IMR-90 (cell line): ENCODE measurements at regions not wholly inside any gene's neighbourhood (a gene's known extent, or its start where the extent isn't known, plus 50 kb on each side); places are given as distances from the start of the nearest gene placed in this dataset.

ENCODE experiments used
- ATAC-seq: fragments of 200-7000 bp; cut with Tn5 transposase; 2 replicates; pipeline ENCODE4 v1.9.1; 2020; ENCODE audit warnings: low read depth, mild to moderate bottlenecking, moderate library complexity
- BruUV-seq: library from RNA; stranded (reverse); fragments of 400-500 nt; replicated peaks from 2 replicates; lab custom pipeline; 2021; lab: Mats Ljungman, UMichigan
- CTCF ChIA-PET: fragments of 300-600 bp; formaldehyde crosslinking; extraction: SDS; loops from one replicate; lab custom pipeline; 2021; ENCODE audit warnings: antibody characterized with exemption; lab: Yijun Ruan, JAX
- POLR2A ChIA-PET: fragments of 300-600 bp; sonication (Branson Sonifier 250); formaldehyde crosslinking; loops from one replicate; lab custom pipeline; 2022; ENCODE audit warnings: antibody characterized with exemption; ENCODE audit not compliant: unreplicated experiment; lab: Charles Lee
- DNase-seq: peaks from one replicate; pipeline ENCODE4 v3.0.0; 2013
- H2AFZ ChIP-seq: replicated peaks from 2 replicates; pipeline ENCODE3; 2013; ENCODE audit warnings: low read length, mild to moderate bottlenecking; ENCODE audit not compliant: poor library complexity
- H2AK5ac ChIP-seq: 2 replicates; pipeline ENCODE4 v1.6.1; 2013; ENCODE audit warnings: low read depth, low read length, inconsistent platforms
- H2AK9ac ChIP-seq: replicated peaks from 2 replicates; pipeline ENCODE3; 2013; ENCODE audit warnings: mild to moderate bottlenecking, low read depth, low read length, moderate library complexity; ENCODE audit not compliant: poor library complexity
- H2BK120ac ChIP-seq: 2 replicates; pipeline ENCODE4 v1.6.1; 2013; ENCODE audit warnings: low read depth, low read length, inconsistent platforms
- H2BK15ac ChIP-seq: 3 replicates; pipeline ENCODE4 v1.6.1; 2013; ENCODE audit warnings: low read depth, low read length, inconsistent platforms
- H2BK20ac ChIP-seq: 2 replicates; pipeline ENCODE4 v1.6.1; 2013; ENCODE audit warnings: low read depth, mild to moderate bottlenecking, inconsistent platforms, low read length, moderate library complexity
- H2BK5ac ChIP-seq: 2 replicates; pipeline ENCODE4 v1.6.1; 2013; ENCODE audit warnings: mild to moderate bottlenecking, low read depth, low read length, inconsistent platforms; ENCODE audit not compliant: poor library complexity, severe bottlenecking
- H3K14ac ChIP-seq: replicated peaks from 2 replicates; pipeline ENCODE4 v1.6.1; 2013; ENCODE audit warnings: low read depth, low read length, inconsistent platforms
- H3K18ac ChIP-seq: 2 replicates; pipeline ENCODE4 v1.6.1; 2013; ENCODE audit warnings: low read depth, low read length, control low read depth
- H3K23ac ChIP-seq: 2 replicates; pipeline ENCODE4 v1.6.1; 2013; ENCODE audit warnings: low read depth, low read length, inconsistent platforms
- H3K27ac ChIP-seq: 2 replicates; pipeline ENCODE4 v1.5.1; 2013; ENCODE audit warnings: mild to moderate bottlenecking, control low read depth, low read length; ENCODE audit not compliant: insufficient read depth
- H3K27me3 ChIP-seq: 2 replicates; pipeline ENCODE4 v1.6.1; 2013; ENCODE audit warnings: low read length; ENCODE audit not compliant: control insufficient read depth, insufficient read depth
- H3K36me3 ChIP-seq: 2 replicates; pipeline ENCODE4 v1.6.1; 2013; ENCODE audit warnings: low read length, mixed read lengths; ENCODE audit not compliant: control insufficient read depth, insufficient read depth
- H3K4ac ChIP-seq: 2 replicates; pipeline ENCODE4 v1.6.1; 2013; ENCODE audit warnings: low read depth, low read length, inconsistent platforms
- H3K4me1 ChIP-seq: 2 replicates; pipeline ENCODE4 v1.6.1; 2013; ENCODE audit warnings: low read length, mixed read lengths; ENCODE audit not compliant: control insufficient read depth, insufficient read depth
- H3K4me2 ChIP-seq: 2 replicates; pipeline ENCODE4 v1.6.1; 2013; ENCODE audit warnings: low read depth, mild to moderate bottlenecking, control low read depth, low read length, moderate library complexity
- H3K4me3 ChIP-seq: 2 replicates; pipeline ENCODE4 v1.5.1; 2013; ENCODE audit warnings: low read depth, mild to moderate bottlenecking, control low read depth, low read length, moderate library complexity; ENCODE audit not compliant: insufficient read depth
- H3K56ac ChIP-seq: 2 replicates; pipeline ENCODE4 v1.6.1; 2013; ENCODE audit warnings: low read length, inconsistent platforms; ENCODE audit not compliant: insufficient read depth; ENCODE audit errors: extremely low read depth
- H3K79me1 ChIP-seq, 2 experiments: 2 replicates each; pipeline ENCODE4 v1.6.1; 2013; ENCODE audit warnings: low read length in 2 of 2, inconsistent platforms in 1 of 2, low read depth in 1 of 2
- H3K9ac ChIP-seq: 2 replicates; pipeline ENCODE4 v1.6.1; 2013; ENCODE audit warnings: low read depth, low read length, control low read depth
- H3K9me1 ChIP-seq: 2 replicates; pipeline ENCODE4 v1.6.1; 2013; ENCODE audit warnings: low read length, inconsistent platforms; ENCODE audit not compliant: insufficient read depth
- H3K9me3 ChIP-seq: 2 replicates; pipeline ENCODE4 v1.6.1; 2013; ENCODE audit warnings: low read length; ENCODE audit not compliant: control insufficient read depth, insufficient read depth
- H4K20me1 ChIP-seq: 2 replicates; pipeline ENCODE4 v1.6.1; 2013; ENCODE audit warnings: low read length, inconsistent platforms; ENCODE audit not compliant: insufficient read depth
- H4K5ac ChIP-seq: 2 replicates; pipeline ENCODE4 v1.6.1; 2013; ENCODE audit warnings: mild to moderate bottlenecking, low read depth, low read length, control low read depth
- H4K8ac ChIP-seq, 2 experiments: 2 replicates each; pipeline ENCODE4 v1.6.1; 2013; ENCODE audit warnings: low read depth in 2 of 2, low read length in 2 of 2, control low read depth in 1 of 2, inconsistent platforms in 1 of 2
- H4K91ac ChIP-seq: 2 replicates; pipeline ENCODE4 v1.6.1; 2013; ENCODE audit warnings: low read depth, low read length, inconsistent platforms; ENCODE audit not compliant: insufficient read depth
- MAZ ChIP-seq: IDR thresholded peaks from 2 replicates; pipeline ENCODE4 v1.6.1; 2012; ENCODE audit warnings: low read depth, mild to moderate bottlenecking, low read length, improper control_type of control experiment, moderate library complexity, borderline replicate concordance
- RFX5 ChIP-seq: IDR thresholded peaks from 2 replicates; pipeline ENCODE4 v1.8.0; 2012; ENCODE audit warnings: low read depth, mild to moderate bottlenecking, low read length, moderate library complexity
- WGBS, 2 experiments: methylation state at CpG; one replicate each; pipeline versions ENCODE4 v1.1.5 to v1.1.7; 2013; ENCODE audit warnings: missing lambda C conversion rate in 2 of 2; ENCODE audit not compliant: insufficient read length in 1 of 2; ENCODE audit errors: extremely low coverage in 2 of 2; 5-methylcytosine and 5-hydroxymethylcytosine counted together
- dilution Hi-C: fragments of 300-500 bp; cut with HindIII; formaldehyde crosslinking; loops from one replicate; pipeline ENCODE4 v1.14.3; 2018; ENCODE audit warnings: low sequenced_read_pairs; ENCODE audit not compliant: unreplicated experiment
- in situ Hi-C: fragments of 300-500 bp; cut with MboI; formaldehyde crosslinking; loops from 3 replicates; pipeline ENCODE4 v1.14.3; 2019; ENCODE audit warnings: low sequenced_read_pairs, inconsistent platforms, mixed read lengths
- intact Hi-C: fragments of 100-400 bp; cut with micrococcal nuclease; formaldehyde crosslinking; loops from 2 replicates; pipeline ENCODE4 v1.10.0; 2022

- H4K5ac ChIP-seq = no peak overlapping the region
- no peak overlapping the region for H3K4ac ChIP-seq
- H3K9me1 ChIP-seq = no peaks in the 10 kb centered on the region
- no peak overlapping the region for H4K91ac ChIP-seq
- H2BK120ac ChIP-seq = no peak overlapping the region
- POLR2A ChIA-PET = no interaction called here
- no peak for ATAC-seq
- H3K4me2 ChIP-seq = no peak overlapping the region
- H3K4me1 ChIP-seq = no peaks in the 10 kb centered on the region
- H3K36me3 ChIP-seq = no peaks in the 10 kb centered on the region
- H3K23ac ChIP-seq = no peak overlapping the region
- no peaks in the 10 kb centered on the region for H4K20me1 ChIP-seq
- no peaks in the 10 kb centered on the region for H3K27me3 ChIP-seq
- dilution Hi-C loops = no loop called here
- H3K27ac ChIP-seq = no peak overlapping the region
- intact Hi-C loops = no loop called here
- no peak overlapping the region for H2BK20ac ChIP-seq
- no peak overlapping the region for H3K18ac ChIP-seq
- H3K79me1 ChIP-seq = no peaks in the 10 kb centered on the region
- TF ChIP-seq MAZ = no peak
- no peak for TF ChIP-seq RFX5
- H3K9me3 ChIP-seq = peaks cover 7% of the 10 kb centered on the region; the same call in 1 of the 2 replicates
- no peak overlapping the region for H3K4me3 ChIP-seq
- no peak overlapping the region for H2AK5ac ChIP-seq
- H2BK15ac ChIP-seq = no peak overlapping the region
- H3K9ac ChIP-seq = no peak overlapping the region
- DNase-seq = no peak
- H3K14ac ChIP-seq = no peak overlapping the region
- H4K8ac ChIP-seq = no peak overlapping the region
- no peak overlapping the region for H2AFZ ChIP-seq
- CTCF ChIA-PET = no interaction called here
- in situ Hi-C loops = no loop called here
- no peak overlapping the region for H2AK9ac ChIP-seq
- no peak overlapping the region for H3K56ac ChIP-seq
- H2BK5ac ChIP-seq = no peak overlapping the region
- no TSS peak for BruUV-seq
- WGBS, 2 experiments = no CpG with 5 or more reads among the region's 2 CpGs
Observed at GRCh38 chrX:8254401-8254800, 83.3 kb upstream of the VCX2 start.
